GM23248 (cell line): ENCODE measurements at regions not wholly inside any gene's neighbourhood (a gene's known extent, or its start where the extent isn't known, plus 50 kb on each side); places are given as distances from the start of the nearest gene placed in this dataset.

Experiments used
- EZH2 ChIP-seq: fragments of 200-600 bp; sonication (generic); IDR thresholded peaks from 2 replicates; pipeline ENCODE4 v1.6.1; 2018; ENCODE audit warnings: antibody characterized with exemption, mild to moderate bottlenecking; ENCODE audit not compliant: insufficient read depth, poor library complexity, severe bottlenecking
- EZH2phosphoT487 ChIP-seq: fragments of 200-600 bp; sonication (generic); IDR thresholded peaks from 2 replicates; pipeline ENCODE4 v1.6.1; 2018; ENCODE audit warnings: antibody characterized with exemption, moderate library complexity, mild to moderate bottlenecking, low read depth; ENCODE audit not compliant: insufficient read depth

GRCh38 chr13:34347784-34348573 is 530.0 kb downstream of the RFC3 start:
- TF ChIP-seq EZH2phosphoT487 (no peak), EZH2 (no peak)
